ENCODE measurements at regions not wholly inside any gene's neighbourhood (a gene's known extent, or its start where the extent isn't known, plus 50 kb on each side); places are given as distances from the start of the nearest gene placed in this dataset.
"Not testable (repeated sequence)": the region's sequence is repeated elsewhere in the genome, so short reads cannot be mapped to it uniquely, and the experiment has no call there.

GRCh38 chr2:8324901-8325300, 357.0 kb upstream of the ID2 start:
- no peak for DNase-seq (ENCODE audit: low spot score)

GRCh38 chr2:8327371-8328100, 354.3 kb upstream of the ID2 start:
- DNase-seq (ENCODE audit: low spot score), result no peak

- no peak for DNase-seq (ENCODE audit: low spot score)
These were observed 353.6 kb upstream of the ID2 start for GRCh38 chr2:8328217-8328616.

GRCh38 chr2:8329660-8330622, 351.9 kb upstream of the ID2 start:
- no peak for DNase-seq (ENCODE audit: low spot score)

GRCh38 chr2:8331068-8331467, 350.8 kb upstream of the ID2 start:
- no peak for DNase-seq (ENCODE audit: low spot score)

GRCh38 chr2:8332646-8333045, 349.2 kb upstream of the ID2 start:
- no peak for DNase-seq (ENCODE audit: low spot score)

GRCh38 chr2:8333177-8333831, 348.6 kb upstream of the ID2 start:
- DNase-seq (ENCODE audit: low spot score), result no peak

- DNase-seq (ENCODE audit: low spot score), result not testable (repeated sequence)
These were observed 348.0 kb upstream of the ID2 start for GRCh38 chr2:8333832-8334187.

GRCh38 chr2:8334866-8335325, 347.0 kb upstream of the ID2 start:
- no peak for DNase-seq (ENCODE audit: low spot score)

GRCh38 chr2:8335801-8336200, 346.1 kb upstream of the ID2 start:
- DNase-seq (ENCODE audit: low spot score), result no peak

- no peak for DNase-seq (ENCODE audit: low spot score)
These were observed 344.5 kb upstream of the ID2 start for GRCh38 chr2:8337321-8337720.

- DNase-seq (ENCODE audit: low spot score), result no peak
These were observed 339.4 kb upstream of the ID2 start for GRCh38 chr2:8342407-8342806.

GRCh38 chr2:8343031-8343430, 338.8 kb upstream of the ID2 start:
- no peak for DNase-seq (ENCODE audit: low spot score)

- DNase-seq (ENCODE audit: low spot score), result peak; percentile 33
These were observed 337.4 kb upstream of the ID2 start for GRCh38 chr2:8344144-8345097.

GRCh38 chr2:8345200-8345599, 336.7 kb upstream of the ID2 start:
- DNase-seq (ENCODE audit: low spot score), result no peak

- DNase-seq (ENCODE audit: low spot score), result no peak
These were observed 335.6 kb upstream of the ID2 start for GRCh38 chr2:8346208-8346607.

- DNase-seq (ENCODE audit: low spot score), result no peak
These were observed 335.0 kb upstream of the ID2 start for GRCh38 chr2:8346706-8347430.

GRCh38 chr2:8348911-8349310, 332.9 kb upstream of the ID2 start:
- DNase-seq (ENCODE audit: low spot score), result not testable (repeated sequence)

GRCh38 chr2:8352296-8352695, 329.6 kb upstream of the ID2 start:
- no peak for DNase-seq (ENCODE audit: low spot score)

- no peak for DNase-seq (ENCODE audit: low spot score)
These were observed 328.9 kb upstream of the ID2 start for GRCh38 chr2:8352989-8353388.

All from HT-29 (cell line).